Activated CD8-positive, alpha-beta memory T cell treated with anti-CD3 and anti-CD28 coated beads, Interleukin-2, amount 50 U/mL, for 48 hours (primary cell): ENCODE measurements at regions not wholly inside any gene's neighbourhood (a gene's known extent, or its start where the extent isn't known, plus 50 kb on each side); places are given as distances from the start of the nearest gene placed in this dataset.
"Not testable (repeated sequence)": the region's sequence is repeated elsewhere in the genome, so short reads cannot be mapped to it uniquely, and the experiment has no call there.

Experiments
- DNase-seq: peaks from one replicate; pipeline ENCODE4 v3.0.0-alpha.2; 2020

- DNase-seq: no peak
Observed at GRCh38 chr4:138344851-138345250, 102.7 kb upstream of the SLC7A11 start.

- DNase-seq: no peak
Observed at GRCh38 chr4:138344054-138344453, 101.9 kb upstream of the SLC7A11 start.

GRCh38 chr4:138341739-138342415 is 99.7 kb upstream of the SLC7A11 start:
- no peak for DNase-seq

DNA sequence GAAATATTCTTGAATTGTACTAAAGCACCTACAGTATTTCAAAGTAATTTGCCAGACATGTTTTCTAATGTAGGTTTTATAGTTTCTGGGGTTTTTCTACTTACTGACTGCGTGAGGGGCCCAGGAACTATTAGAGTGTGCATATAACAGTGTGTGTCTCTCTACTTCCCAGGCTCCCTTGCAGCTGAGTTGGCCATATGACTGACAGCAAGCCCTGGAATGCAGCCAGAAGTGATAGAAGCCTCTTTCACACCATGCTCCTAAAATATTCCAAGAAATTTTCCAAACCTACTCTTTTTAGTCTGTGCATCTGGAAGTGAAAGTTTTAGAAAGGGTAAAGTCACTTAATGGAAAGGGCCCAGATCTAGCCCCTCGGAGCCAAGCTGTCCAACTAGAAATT is 96.7 kb upstream of the SLC7A11 start:
- no peak for DNase-seq

DNA sequence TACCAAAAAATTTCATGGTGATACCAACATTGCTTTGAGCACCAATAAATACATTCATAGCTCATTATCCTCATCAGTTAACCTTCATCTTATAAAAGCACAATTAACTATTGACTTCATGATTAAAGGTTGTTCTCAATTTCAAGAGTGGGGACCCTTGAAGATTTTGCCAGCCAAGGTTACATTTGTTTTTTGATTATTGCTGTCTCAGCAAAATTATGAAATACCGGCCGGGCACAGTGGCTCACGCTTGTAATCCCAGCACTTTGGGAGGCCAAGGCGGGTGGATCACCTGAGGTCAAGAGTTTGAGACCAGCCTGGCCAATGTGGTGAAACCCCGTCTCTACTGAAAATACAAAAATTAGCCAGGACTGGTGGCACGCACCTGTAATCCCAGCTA is 96.1 kb upstream of the SLC7A11 start:
- not testable (repeated sequence) for DNase-seq

GRCh38 chr4:138334346-138335016 is 92.3 kb upstream of the SLC7A11 start:
- no peak for DNase-seq

- DNase-seq: not testable (repeated sequence)
Observed at GRCh38 chr4:138332415-138332814, 90.3 kb upstream of the SLC7A11 start.

GRCh38 chr4:138330531-138330930 is 88.4 kb upstream of the SLC7A11 start:
- no peak for DNase-seq

GRCh38 chr4:138329506-138330070 is 87.4 kb upstream of the SLC7A11 start:
- no peak for DNase-seq

- no peak for DNase-seq
Observed at GRCh38 chr4:138327338-138327737, 85.2 kb upstream of the SLC7A11 start.

DNA sequence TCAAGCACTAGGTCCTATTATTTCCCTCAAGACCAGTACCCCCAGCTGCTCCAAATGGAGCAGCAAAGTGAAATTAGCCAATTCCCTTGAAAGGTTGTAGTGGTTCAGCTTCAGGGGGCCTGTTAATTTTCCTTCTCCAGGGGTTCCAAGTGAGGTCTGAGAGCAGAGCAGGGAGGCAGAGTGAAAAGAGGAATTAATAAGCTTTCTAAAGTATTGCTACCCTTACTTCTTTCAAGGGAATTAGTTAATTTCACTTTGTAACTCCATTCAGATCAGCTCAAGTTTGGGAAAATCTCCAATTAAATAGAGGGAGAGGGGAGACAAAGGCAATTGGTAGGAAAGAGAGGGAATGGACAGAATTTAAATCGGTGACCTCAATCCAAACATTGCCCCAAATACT is 78.7 kb upstream of the SLC7A11 start:
- DNase-seq: no peak

DNA sequence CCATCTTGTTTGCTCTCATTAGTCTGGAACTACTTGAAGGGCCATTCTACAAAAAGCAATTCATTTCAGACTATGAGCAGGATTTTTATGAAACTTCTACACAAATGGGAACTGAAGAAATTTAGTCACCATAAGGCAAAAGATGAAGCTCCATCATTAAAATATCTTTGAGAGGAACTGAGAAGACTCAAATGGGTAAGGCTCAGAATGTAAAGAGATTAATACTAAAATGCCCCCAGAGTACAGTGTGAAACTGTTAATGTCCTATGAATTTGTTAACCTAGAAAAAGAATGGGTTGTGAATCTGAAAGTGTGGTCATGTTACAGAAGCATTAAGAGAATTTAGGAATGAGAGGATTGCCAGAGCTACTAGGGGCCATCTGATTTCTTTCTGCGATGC is 77.9 kb upstream of the SLC7A11 start:
- DNase-seq: no peak

GRCh38 chr4:138317175-138317748 is 75.1 kb upstream of the SLC7A11 start:
- no peak for DNase-seq

- DNase-seq: no peak
Observed at GRCh38 chr4:138312536-138312911, 70.4 kb upstream of the SLC7A11 start.

DNA sequence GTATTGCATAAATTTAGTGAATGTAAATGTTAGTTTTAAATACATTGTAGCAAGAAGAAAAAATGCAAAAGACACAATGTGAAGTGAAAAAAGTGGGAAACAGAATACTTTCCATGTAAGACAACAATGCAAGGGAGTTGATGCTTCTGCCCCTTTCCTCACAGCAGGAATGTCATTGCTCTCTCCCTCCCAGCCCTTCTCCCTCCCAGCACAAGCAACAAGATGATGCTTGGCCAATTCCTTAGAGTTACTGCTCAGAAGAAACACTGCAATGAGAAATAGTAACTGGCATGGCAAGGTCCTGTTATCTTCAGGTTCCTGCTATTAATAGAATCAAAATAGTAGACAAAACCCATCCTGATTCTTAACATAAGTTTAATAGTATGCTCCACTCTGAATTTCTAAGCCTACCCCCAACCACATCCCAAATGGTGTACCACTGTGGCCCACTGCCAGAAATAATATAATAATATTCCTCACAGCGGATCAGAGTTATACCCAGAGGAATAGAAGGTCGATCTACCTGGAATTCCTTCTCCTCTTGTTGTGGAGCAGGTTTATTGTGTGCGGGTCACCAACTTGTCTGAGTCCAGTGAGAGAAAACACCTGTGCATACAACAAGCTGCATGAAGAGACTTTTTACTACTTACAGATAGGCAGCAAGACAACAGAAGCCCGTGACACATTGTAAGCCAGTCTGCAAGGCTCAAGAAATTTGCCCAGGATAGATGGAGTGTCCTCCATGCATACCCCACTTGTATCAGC is 69.8 kb upstream of the SLC7A11 start:
- no peak for DNase-seq

- no peak for DNase-seq
Observed at GRCh38 chr4:138310991-138311390, 68.8 kb upstream of the SLC7A11 start.

DNA sequence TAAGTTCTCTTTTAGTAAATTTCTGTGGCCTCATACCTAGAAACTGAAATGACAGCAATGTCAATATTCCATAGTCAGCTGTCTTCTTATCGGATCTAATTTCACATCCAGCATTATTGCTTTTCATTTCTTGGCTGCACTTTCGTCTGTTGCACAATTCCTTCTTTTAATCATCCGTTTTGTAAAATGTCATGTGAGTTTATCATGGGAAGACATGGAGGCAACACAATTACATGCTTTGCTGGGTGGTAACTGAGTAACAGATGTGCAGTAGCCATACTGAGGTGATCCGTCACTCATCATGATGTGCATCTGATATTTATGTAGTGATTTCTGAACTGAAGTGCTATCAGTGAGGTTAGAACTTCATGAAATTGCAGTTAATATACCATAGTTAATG is 68.3 kb upstream of the SLC7A11 start:
- DNase-seq: no peak

DNA sequence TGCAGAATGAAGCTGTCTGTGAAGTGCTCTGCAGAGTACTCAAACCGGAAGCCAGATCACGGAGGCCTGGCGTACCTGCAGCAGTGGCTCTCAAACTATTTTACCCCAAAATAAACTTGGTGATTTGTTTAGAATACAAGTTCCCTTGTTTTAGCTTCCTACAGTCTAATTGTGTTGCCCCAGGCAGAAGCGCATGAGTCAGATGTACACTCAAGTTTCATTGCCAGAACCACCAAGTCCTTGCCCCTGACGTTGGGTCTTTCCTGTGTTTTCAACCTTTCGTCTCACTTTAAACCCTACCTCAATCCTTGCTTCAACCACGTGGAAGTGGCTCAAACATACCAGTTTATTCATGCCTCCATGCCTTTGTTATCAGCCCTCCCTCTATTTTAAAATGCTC is 66.2 kb upstream of the SLC7A11 start:
- no peak for DNase-seq

DNA sequence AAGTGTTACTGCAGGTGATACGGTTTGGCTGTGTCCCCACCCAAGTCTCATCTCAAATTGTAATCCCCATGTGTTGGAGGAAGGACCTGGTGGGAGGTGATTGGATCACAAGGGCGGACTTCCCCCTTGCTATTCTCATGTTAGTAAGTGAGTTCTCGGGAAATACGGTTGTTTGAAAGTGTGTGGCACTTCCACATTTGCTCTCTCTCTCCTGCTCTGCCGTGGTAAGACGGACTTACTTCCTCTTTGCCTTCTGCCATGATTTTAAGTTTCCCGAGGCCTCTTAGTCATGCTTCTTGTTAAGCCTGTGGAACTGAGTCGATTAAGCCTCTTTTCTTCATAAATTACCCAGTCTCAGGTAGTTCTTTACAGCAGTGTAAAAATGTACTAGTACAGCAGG is 65.2 kb upstream of the SLC7A11 start:
- DNase-seq: no peak

- DNase-seq: no peak
Observed at GRCh38 chr4:138305050-138305449, 62.9 kb upstream of the SLC7A11 start.

DNA sequence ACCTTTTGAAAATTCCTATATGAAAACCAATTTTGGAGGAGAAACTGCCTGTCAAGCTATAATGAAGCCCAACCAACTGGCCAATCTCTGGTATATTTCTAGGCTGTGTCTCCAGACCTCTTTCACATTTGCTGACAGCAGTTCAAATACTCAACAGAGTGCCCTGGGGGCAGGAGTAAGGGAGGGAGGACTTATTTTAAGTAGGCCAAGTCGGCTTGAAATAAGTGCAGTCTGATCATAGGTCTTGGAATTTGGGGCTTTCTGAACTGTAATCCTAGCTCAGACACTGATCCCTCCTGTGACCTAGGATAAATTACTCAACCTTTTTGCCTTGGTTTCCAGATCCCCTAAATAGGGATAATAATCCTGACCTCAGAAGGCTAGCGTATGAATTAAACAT is 59.4 kb upstream of the SLC7A11 start:
- no peak for DNase-seq

- no peak for DNase-seq
Observed at GRCh38 chr4:138300616-138301015, 58.5 kb upstream of the SLC7A11 start.

DNA sequence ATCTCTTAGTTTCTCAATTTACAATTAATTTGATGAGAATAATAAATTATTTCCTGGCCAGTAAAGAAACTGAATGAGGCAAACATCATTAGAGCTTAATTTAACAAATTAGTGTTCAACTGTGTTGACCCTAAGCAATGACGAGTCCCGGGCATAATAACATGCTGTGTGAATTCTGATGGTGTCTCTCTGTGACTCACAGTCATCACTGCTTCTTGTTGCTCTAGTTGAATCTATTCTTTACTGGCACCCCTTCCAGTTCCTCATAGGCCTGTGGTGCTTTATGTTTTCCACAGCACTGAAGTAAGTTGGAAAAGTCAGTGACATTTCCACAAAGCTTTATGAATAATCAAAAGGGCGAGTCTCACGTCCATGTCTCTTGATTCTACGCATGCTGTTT is 57.7 kb upstream of the SLC7A11 start:
- no peak for DNase-seq

- no peak for DNase-seq
Observed at GRCh38 chr4:138298866-138299265, 56.7 kb upstream of the SLC7A11 start.
